GM12891 (cell line): ENCODE measurements at regions not wholly inside any gene's neighbourhood (a gene's known extent, or its start where the extent isn't known, plus 50 kb on each side); places are given as distances from the start of the nearest gene placed in this dataset.
"Not testable (repeated sequence)": the region's sequence is repeated elsewhere in the genome, so short reads cannot be mapped to it uniquely, and the experiment has no call there.

Source experiments
- PAX5 ChIP-seq: IDR thresholded peaks from 2 replicates; pipeline ENCODE4 v1.6.1; 2011; ENCODE audit warnings: low read length, moderate library complexity, mild to moderate bottlenecking; ENCODE audit not compliant: insufficient read depth, severe bottlenecking
- POLR2A ChIP-seq: IDR thresholded peaks from 2 replicates; pipeline ENCODE4 v1.6.1; 2011; ENCODE audit warnings: low read depth, low read length, control low read depth
- POLR2AphosphoS5 ChIP-seq: IDR thresholded peaks from 2 replicates; pipeline ENCODE4 v1.6.1; 2011; ENCODE audit warnings: low read depth, low read length, control low read depth
- POU2F2 ChIP-seq: IDR thresholded peaks from 2 replicates; pipeline ENCODE4 v1.6.1; 2011; ENCODE audit warnings: low read depth, mild to moderate bottlenecking, control low read depth, low read length, moderate library complexity
- SPI1 ChIP-seq: IDR thresholded peaks from 2 replicates; pipeline ENCODE4 v1.6.1; 2011; ENCODE audit warnings: low read depth, low read length, control low read depth
- TAF1 ChIP-seq: IDR thresholded peaks from 2 replicates; pipeline ENCODE4 v1.6.1; 2011; ENCODE audit warnings: low read depth, low read length, control low read depth

DNA sequence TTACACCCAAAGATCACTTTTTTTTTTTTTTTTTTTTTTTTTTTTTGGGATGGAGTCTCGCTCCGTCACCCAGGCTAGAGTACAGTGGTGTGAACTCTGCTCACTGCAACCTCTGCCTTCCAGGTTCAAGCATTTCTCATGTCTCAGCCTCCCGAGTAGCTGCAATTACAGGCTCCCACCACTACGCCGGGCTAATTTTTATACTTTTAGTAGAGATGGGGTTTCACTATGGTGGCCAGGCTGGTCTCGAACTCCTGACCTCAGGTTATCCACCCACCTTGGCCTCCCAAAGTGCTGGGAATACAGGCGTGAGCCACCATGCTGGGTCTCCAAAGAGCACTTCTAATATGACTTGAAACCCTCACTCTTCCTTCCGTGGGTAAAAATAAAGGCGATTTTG is 152.2 kb upstream of the SPACA7 start:
- TF ChIP-seq POLR2A, POU2F2, PAX5, POLR2AphosphoS5, TAF1, SPI1: not testable (repeated sequence)
